GM18511 (cell line): ENCODE measurements at regions not wholly inside any gene's neighbourhood (a gene's known extent, or its start where the extent isn't known, plus 50 kb on each side); places are given as distances from the start of the nearest gene placed in this dataset.
"Not testable (repeated sequence)": the region's sequence is repeated elsewhere in the genome, so short reads cannot be mapped to it uniquely, and the experiment has no call there.

Source experiments
- ATAC-seq: cut with Tn5 transposase; IDR thresholded peaks from one replicate; pipeline ENCODE4 v1.9.1; 2021; ENCODE audit warnings: mild to moderate bottlenecking, moderate library complexity; ENCODE audit not compliant: unreplicated experiment

- no peak for ATAC-seq
Observed at GRCh38 chr2:23029111-23029510, 355.9 kb upstream of the KLHL29 start.

DNA sequence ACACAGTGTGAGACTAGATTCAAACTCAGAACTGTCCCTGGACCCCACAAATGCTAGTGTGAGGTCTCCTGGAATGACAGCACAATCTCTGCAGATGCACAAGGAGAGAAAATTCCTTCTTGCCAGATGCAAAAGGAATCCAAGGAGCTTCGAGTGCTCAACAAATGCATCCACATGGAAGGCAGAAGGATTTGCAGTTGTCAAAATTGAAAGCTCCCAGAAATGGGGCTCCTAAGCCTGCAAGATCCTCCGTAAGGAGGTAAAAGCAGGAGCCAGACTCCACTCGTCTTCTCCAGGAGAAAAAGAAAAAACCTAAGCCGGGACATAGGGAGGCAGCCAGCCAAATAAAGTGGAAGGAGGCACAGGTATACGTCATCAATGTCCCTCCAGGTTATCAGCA, 355.0 kb upstream of the KLHL29 start:
- ATAC-seq, result no peak

DNA sequence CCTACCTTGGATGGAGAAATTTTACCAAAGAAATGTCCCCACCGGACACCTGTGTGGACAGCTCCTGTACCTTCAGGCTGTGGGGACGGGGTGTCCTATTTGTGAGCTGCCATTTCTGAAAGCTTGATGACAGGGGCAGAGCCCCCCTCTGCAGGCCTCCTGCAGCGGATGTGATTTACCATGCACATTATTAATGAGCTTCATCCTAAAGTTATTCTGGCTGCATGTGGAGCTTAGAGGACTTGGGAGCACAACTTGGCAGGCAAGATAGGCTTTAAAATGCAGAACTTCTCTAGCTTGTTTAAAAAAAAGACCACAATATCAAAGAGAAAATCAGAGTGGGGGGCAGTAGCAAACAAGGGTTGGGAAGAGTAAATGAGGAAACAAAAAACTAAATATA, 350.0 kb upstream of the KLHL29 start:
- no peak for ATAC-seq

GRCh38 chr2:23036629-23037028, 348.4 kb upstream of the KLHL29 start:
- ATAC-seq, result no peak

DNA sequence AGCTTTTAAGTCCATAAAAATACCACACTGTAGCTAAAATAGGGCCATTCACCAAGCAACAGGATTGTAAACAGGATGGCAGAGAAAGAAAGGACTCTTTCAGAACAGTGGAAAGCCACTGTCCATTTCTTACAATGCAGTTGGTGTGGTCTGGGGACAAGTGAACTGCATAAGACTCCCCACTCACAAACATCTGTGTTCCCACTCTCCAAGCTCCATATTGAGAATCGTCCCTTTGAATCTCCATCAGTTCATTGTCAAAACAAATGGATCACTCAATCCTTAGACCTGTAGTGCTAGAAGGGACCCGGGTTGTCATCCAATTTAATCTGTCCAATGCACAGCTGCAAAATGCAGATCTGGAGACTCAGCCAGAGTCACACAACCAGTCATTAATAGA, 347.4 kb upstream of the KLHL29 start:
- no peak for ATAC-seq

DNA sequence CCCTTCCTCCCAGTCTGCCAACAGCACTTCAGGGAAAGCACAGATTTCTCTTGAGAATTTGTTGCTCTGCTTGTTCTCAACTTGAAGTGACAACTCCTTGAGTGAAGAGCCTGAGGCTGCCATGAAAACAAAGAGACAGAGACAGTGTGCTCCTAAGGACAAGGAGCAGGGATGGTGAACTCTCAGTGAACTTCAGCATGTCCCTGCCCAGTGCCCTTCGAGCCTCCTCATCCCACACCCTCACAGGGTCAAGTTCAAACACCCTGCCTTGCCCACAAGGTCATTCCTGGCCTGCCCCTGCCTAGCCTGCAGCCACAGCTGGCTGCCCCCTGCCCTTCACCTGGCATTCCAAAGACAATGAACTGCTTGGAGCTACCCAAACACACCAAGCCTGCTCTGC, 343.5 kb upstream of the KLHL29 start:
- ATAC-seq, result no peak

DNA sequence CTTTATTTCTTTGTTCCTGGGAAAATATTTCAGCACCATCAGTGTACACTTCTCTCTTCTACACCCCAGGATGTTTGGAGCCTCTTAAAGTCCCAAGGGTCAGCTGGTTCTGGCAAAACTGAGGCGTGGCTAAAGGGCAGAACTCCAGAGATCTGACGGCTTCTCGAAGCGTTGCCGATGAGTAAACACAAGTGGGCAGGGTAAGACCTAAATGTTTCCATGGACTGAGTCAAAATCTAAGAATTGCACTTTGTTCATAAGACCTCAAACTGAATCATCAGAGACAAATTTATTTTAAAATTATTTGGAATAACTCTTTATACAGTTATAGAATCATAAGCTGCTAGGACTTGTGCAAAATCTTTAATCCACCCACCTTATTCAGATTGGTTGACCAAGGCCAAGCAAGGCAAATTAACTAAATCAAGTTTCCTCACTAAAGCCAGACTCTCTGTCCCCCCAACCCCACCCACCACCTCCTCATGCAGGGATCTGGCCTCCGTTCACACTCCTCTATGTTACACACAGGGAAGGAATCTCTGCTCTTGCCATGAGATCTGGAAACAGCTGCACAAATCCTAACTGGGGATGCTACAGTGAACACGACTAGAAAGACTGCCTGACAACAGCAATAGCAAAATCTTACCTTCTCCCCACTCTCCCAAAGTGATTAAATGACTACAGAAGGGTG, 342.6 kb upstream of the KLHL29 start:
- ATAC-seq, result no peak

GRCh38 chr2:23050388-23050787, 334.6 kb upstream of the KLHL29 start:
- ATAC-seq, result no peak

DNA sequence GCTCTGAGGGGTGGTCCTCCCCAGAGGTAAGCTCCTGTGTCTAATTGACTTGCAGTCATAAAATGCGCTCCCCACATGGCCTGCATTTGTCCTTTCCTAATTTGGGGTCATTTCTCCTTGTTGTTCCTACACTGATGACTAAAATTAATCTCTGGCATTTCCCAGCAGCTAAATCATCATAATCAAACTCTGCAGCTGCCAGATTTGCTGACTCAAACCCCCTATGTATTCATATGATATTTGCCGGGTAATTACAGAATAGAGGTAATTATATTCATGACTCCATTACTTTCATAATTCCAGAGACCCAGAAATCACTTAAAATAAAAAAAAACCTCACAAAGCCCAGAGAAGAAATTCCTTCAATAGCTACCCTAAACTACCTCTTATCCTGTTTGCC, 331.4 kb upstream of the KLHL29 start:
- ATAC-seq, result no peak

DNA sequence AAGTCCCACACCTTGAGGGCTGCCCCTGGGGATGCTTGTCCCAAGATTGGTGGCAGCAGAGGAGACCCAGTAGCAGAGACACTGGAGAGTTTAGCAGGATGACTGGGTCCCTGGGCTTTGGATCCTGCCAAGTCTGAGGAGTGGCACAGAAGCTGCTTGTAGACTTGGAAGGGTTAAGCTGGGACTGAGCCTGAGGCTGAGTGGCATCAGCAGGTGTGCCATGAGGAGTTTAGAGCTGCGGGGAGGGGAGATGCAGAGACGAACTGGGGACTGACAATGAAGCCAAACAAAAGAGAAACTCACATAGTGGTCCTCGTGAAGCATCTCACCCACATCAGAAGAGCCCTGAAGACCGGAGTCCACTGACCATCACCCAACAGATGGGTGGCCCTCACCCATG, 329.7 kb upstream of the KLHL29 start:
- ATAC-seq, result no peak

DNA sequence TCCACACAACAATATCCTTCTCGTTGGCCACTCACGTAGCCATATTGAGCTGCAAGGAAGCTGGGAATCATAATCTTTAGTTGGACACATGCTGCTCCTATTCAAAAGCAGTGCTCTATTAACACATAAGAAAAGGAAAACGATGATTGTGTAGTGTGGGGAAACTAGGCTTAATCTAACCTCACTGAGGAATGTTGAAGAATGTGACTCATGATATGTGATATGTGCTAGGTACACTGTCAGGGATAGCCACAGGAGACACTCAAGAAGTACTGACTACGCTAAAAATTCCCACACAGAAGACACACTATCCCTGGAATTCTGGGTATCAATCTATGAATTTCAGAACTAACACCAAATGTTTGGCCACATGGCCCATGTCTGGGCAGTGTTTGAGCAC, 328.1 kb upstream of the KLHL29 start:
- not testable (repeated sequence) for ATAC-seq

GRCh38 chr2:23058435-23058834, 326.5 kb upstream of the KLHL29 start:
- no peak for ATAC-seq

DNA sequence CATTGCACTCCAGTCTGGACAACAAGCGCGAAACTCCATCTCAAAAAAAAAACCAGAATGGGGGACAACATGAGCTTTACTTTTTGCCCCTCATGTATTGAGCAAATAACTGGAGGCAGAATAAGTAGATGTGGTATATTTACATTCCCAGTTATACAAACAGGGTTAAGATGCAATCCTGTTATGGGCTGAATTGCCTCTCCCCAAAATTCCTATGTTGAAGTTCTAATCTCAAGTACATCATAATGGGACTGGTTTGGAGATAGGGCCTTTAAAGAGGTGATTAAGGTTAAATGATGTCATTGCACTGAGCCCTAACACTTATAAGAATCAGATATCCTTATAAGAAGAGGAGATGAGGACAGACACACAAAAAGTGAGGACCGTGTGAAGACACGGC, 319.8 kb upstream of the KLHL29 start:
- ATAC-seq, result no peak

DNA sequence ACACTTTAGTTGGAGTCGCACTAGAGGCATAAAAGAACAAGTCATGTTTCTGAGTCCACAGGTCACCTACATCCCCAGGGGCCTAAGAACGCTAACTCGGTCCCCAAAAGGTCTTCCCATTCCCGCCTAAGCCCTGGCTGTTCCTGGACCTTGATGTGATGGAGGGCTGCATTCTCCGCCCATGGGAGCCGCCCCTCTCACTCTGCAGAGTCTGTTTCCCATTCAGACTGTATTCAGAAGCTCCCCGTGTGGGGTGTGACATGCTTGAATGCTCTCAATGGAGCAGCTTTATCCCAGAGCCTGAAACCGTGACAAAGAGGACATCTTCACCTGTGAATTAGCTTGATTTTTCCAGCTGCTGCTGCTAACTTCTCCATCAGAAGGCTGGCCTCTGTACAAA, 319.0 kb upstream of the KLHL29 start:
- no peak for ATAC-seq

DNA sequence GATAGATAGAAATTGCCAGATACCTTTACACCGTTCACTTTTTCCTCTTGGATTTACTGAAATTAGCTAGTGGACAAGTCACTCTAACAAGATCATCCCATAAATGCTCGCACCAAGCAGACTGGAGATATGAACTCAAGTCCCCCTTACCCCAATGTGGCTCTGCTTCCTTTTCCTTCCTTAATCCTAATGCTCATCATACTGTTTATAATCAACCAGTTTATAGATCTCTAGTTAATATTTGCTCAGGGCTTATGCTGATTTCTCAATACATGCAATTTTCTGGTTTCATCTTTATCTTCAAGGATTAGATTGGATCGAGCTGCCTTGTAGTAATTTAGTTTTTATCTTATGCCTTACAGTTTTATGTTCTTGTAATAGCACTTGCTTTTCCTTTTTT, 318.3 kb upstream of the KLHL29 start:
- no peak for ATAC-seq

GRCh38 chr2:23069156-23069555, 315.8 kb upstream of the KLHL29 start:
- no peak for ATAC-seq

DNA sequence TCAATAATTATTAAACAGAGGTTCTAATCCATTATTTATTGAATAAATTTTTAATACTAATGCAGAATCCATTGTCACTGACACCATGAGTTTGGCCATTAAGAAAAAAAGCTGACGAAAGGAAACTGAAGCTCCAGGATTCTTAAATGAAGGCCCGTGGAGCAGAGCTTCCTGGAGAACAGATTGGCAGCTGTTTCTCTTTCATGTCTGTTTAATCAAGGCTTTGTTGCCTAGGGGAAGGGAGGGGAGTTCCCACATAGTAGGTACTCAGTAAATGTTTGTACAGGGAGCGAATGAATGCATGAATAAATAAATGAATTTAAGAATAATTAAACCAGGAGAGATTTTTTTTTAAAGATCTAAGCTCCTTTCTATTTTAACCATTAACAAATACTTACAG, 315.1 kb upstream of the KLHL29 start:
- ATAC-seq, result no peak

GRCh38 chr2:23073056-23073455, 311.9 kb upstream of the KLHL29 start:
- no peak for ATAC-seq

- ATAC-seq, result no peak
Observed at GRCh38 chr2:23073671-23074070, 311.3 kb upstream of the KLHL29 start.

GRCh38 chr2:23077596-23077995, 307.4 kb upstream of the KLHL29 start:
- no peak for ATAC-seq

DNA sequence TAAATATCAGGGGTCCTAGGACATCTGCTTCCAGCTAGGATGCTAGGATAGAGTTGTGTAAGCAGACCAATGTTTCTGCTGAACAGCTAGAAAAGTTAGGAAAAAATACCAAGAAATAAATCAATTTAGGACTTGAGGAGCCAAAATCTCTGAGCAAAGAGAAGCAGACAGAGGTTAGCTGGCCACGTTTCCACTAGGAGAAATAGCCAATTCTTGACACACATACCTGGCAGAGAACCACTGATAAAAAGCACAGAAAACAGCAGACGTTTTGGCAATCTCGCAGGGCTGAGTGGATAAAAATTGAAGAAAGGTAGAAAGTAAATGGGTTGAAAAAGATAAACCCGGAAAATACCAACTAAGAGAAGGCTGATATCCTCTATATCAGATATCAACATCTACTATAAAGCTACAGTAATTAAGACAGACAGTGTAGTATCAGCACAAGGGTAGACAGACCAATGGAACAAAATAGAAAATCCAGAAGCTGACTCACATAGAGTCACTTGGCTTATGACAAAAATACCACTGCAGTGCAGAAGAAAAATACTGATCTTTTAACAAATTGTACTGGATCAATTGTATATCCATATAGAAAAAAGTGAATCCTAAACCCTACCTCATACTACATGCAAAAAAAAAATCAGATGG, 306.1 kb upstream of the KLHL29 start:
- ATAC-seq, result no peak

- ATAC-seq, result no peak
Observed at GRCh38 chr2:23083966-23084365, 301.0 kb upstream of the KLHL29 start.

DNA sequence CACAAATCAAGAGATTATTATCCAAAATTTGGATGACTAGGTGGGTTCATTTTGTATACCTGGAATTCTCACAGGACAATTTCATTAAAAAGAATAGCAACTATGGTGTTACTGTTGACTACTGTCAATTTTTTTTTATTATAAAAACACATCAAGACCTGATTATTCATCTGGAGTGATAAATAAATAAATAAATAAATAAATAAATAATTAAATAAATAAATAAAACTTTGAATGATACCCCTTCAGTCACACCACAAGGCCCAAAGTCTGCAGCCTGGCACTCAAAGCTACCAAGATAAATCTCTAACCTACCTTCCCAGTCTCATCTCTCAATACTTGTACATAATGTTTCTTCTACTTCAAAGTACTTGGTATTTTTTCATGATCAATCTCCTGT, 294.0 kb upstream of the KLHL29 start:
- no peak for ATAC-seq
